K562 (cell line): ENCODE measurements at regions not wholly inside any gene's neighbourhood (a gene's known extent, or its start where the extent isn't known, plus 50 kb on each side); places are given as distances from the start of the nearest gene placed in this dataset.

Experiments
- ATAC-seq: fragments of 200-7000 bp; cut with Tn5 transposase; 3 replicates; pipeline ENCODE4 v1.9.1; 2020; ENCODE audit warnings: moderate library complexity
- BruUV-seq: library from RNA; stranded (reverse); fragments of 400-500 nt; replicated peaks from 2 replicates; lab custom pipeline; 2021; lab: Mats Ljungman, UMichigan
- CTCF ChIA-PET: fragments of 300-600 bp; formaldehyde crosslinking; extraction: SDS; loops from one replicate; lab custom pipeline; 2021; ENCODE audit warnings: low intra/inter-chr PET ratio; lab: Yijun Ruan, JAX
- POLR2A ChIA-PET: fragments of 300-600, 350-650 bp; sonication (Branson Sonifier 250); formaldehyde crosslinking; extraction: SDS; loops from one replicate; lab custom pipeline; 2021; ENCODE audit warnings: antibody characterized with exemption, inconsistent platforms; lab: Yijun Ruan, JAX
- DNase-seq, 4 experiments: peaks; one replicate each; pipeline versions ENCODE4 v3.0.0 to v3.0.0-alpha.2; 2011 to 2018; ENCODE audit warnings: low spot score in 3 of 4, mixed read lengths in 3 of 4; ENCODE audit errors: extremely low read depth in 1 of 4
- FAIRE-seq: peaks from 2 replicates; lab custom pipeline; 2011; peaks lifted over from hg19 to GRCh38; lab: Jason Lieb, UNC
- H2AFZ ChIP-seq: 2 replicates; pipeline ENCODE4 v1.6.0; 2011; ENCODE audit warnings: low read depth, low read length, control low read depth, inconsistent platforms
- H3K27ac ChIP-seq: fragments of 200-600 bp; 3 replicates; pipeline ENCODE4 v1.8.0; 2011; ENCODE audit warnings: low read depth, mild to moderate bottlenecking, control low read depth, inconsistent platforms, low read length, moderate library complexity, mixed read lengths; ENCODE audit errors: extremely low read depth
- H3K27me3 ChIP-seq, 2 experiments: fragments of 300-600 bp in 1 of 2; 2 replicates in 1 of 2; 3 replicates in 1 of 2; pipeline versions ENCODE4 v1.6.0 to v1.8.0; 2011; ENCODE audit warnings: inconsistent platforms in 2 of 2, low read length in 2 of 2, mild to moderate bottlenecking in 1 of 2, mixed read lengths in 1 of 2, moderate library complexity in 1 of 2; ENCODE audit not compliant: control insufficient read depth in 2 of 2, insufficient read depth in 2 of 2
- H3K36me3 ChIP-seq: fragments of 300-600 bp; 3 replicates; pipeline ENCODE4 v1.8.0; 2011; ENCODE audit warnings: mild to moderate bottlenecking, low read length, inconsistent platforms; ENCODE audit not compliant: control insufficient read depth, insufficient read depth
- H3K4me1 ChIP-seq, 2 experiments: fragments of 200-600 bp in 1 of 2; replicated peaks in 1 of 2; 2 replicates in 1 of 2; 3 replicates in 1 of 2; pipeline versions ENCODE4 v1.5.1 to v1.8.0; 2011; ENCODE audit warnings: inconsistent platforms in 2 of 2, low read length in 2 of 2, mild to moderate bottlenecking in 1 of 2, mixed read lengths in 1 of 2, moderate library complexity in 1 of 2; ENCODE audit not compliant: control insufficient read depth in 2 of 2, insufficient read depth in 2 of 2
- H3K4me2 ChIP-seq: 2 replicates; pipeline ENCODE4 v1.6.1; 2011; ENCODE audit warnings: low read length, control low read depth, inconsistent platforms, mixed read lengths; ENCODE audit not compliant: insufficient read depth
- H3K4me3 ChIP-seq: fragments of 200-600 bp; sonication (generic), shearing (Covaris generic); 2 replicates; pipeline ENCODE4 v1.5.1; 2016; ENCODE audit warnings: control low read depth, inconsistent platforms
- H3K79me2 ChIP-seq: fragments of 200-600 bp; 3 replicates; pipeline ENCODE4 v1.8.0; 2011; ENCODE audit warnings: low read length, inconsistent platforms; ENCODE audit not compliant: control insufficient read depth, insufficient read depth
- H3K9ac ChIP-seq, 2 experiments: 2 replicates each; pipeline versions ENCODE4 v1.6.0 to v1.6.1; 2011; ENCODE audit warnings: low read depth in 2 of 2, low read length in 2 of 2, control low read depth in 1 of 2, inconsistent platforms in 1 of 2, mild to moderate bottlenecking in 1 of 2, mixed read lengths in 1 of 2; ENCODE audit not compliant: insufficient read depth in 1 of 2
- H3K9me1 ChIP-seq: one replicate; pipeline ENCODE4 v1.6.0; 2011; ENCODE audit warnings: inconsistent platforms, mild to moderate bottlenecking, low read length, moderate library complexity; ENCODE audit not compliant: control insufficient read depth, insufficient read depth
- H3K9me3 ChIP-seq: replicated peaks from 2 replicates; pipeline ENCODE4 v1.5.1; 2011; ENCODE audit warnings: low read depth, low read length, inconsistent platforms; ENCODE audit not compliant: control insufficient read depth, insufficient read depth
- H4K20me1 ChIP-seq: replicated peaks from 2 replicates; pipeline ENCODE4 v1.6.1; 2011; ENCODE audit warnings: low read length, inconsistent platforms, mixed read lengths; ENCODE audit not compliant: control insufficient read depth, insufficient read depth
- AFF4 ChIP-seq: sonication (generic); formaldehyde crosslinking; IDR thresholded peaks from 2 replicates; pipeline ENCODE4 v1.8.0; 2023; ENCODE audit warnings: mild to moderate bottlenecking, missing genetic modification reagents
- ARID3A ChIP-seq: IDR thresholded peaks from 2 replicates; pipeline ENCODE4 v1.6.1; 2012; ENCODE audit warnings: low read depth, low read length, improper control_type of control experiment, borderline replicate concordance
- BRCA1 ChIP-seq, 2 experiments: fragments of 450-650 bp in 1 of 2; sonication (generic) in 1 of 2; formaldehyde crosslinking in 1 of 2; IDR thresholded peaks; 2 replicates each; pipeline versions ENCODE4 v1.5.0 to v1.6.1; 2017 to 2020; ENCODE audit warnings: mild to moderate bottlenecking in 1 of 2, missing genetic modification reagents in 1 of 2
- CEBPZ ChIP-seq: fragments of 150-350 bp; IDR thresholded peaks from 2 replicates; pipeline ENCODE4 v1.6.1; 2014; ENCODE audit warnings: low read depth, mild to moderate bottlenecking, low read length, borderline replicate concordance
- CSDE1 ChIP-seq, 2 experiments: fragments of 450-650 bp; IDR thresholded peaks; 2 replicates each; pipeline ENCODE4 v1.6.1; 2016; ENCODE audit warnings: mild to moderate bottlenecking in 1 of 2
- FOXM1 ChIP-seq, 2 experiments: fragments of 450-650 bp in 1 of 2; sonication (generic) in 1 of 2; formaldehyde crosslinking in 1 of 2; IDR thresholded peaks; 2 replicates each; pipeline versions ENCODE4 v1.6.1 to v1.9.0; 2017 to 2022; ENCODE audit warnings: low read depth in 2 of 2, mild to moderate bottlenecking in 2 of 2, missing genetic modification reagents in 1 of 2, moderate library complexity in 1 of 2
- GABPB1 ChIP-seq: sonication (generic); formaldehyde crosslinking; IDR thresholded peaks from 2 replicates; pipeline ENCODE4 v1.8.0; 2022; ENCODE audit warnings: mild to moderate bottlenecking, missing genetic modification reagents
- MCM2 ChIP-seq: fragments of 450-650 bp; IDR thresholded peaks from 2 replicates; pipeline ENCODE4 v1.6.1; 2017; ENCODE audit warnings: low read depth, mild to moderate bottlenecking
- MTA1 ChIP-seq: fragments of 450-650 bp; IDR thresholded peaks from 2 replicates; pipeline ENCODE4 v1.6.1; 2017; ENCODE audit warnings: borderline replicate concordance
- PHB2 ChIP-seq: fragments of 450-650 bp; IDR thresholded peaks from 2 replicates; pipeline ENCODE4 v1.6.1; 2017; ENCODE audit warnings: low read depth
- PTRF ChIP-seq: fragments of 450-650 bp; IDR thresholded peaks from 2 replicates; pipeline ENCODE4 v1.6.1; 2016; ENCODE audit warnings: mild to moderate bottlenecking, missing genetic modification characterization, missing compliant biosample characterization
- RBFOX2 ChIP-seq: fragments of 200-400 bp; formaldehyde crosslinking; IDR thresholded peaks from 2 replicates; pipeline ENCODE4 v1.6.1; 2017; ENCODE audit warnings: low read depth, mild to moderate bottlenecking, low read length, moderate library complexity
- ZBED1 ChIP-seq: IDR thresholded peaks from 2 replicates; pipeline ENCODE4 v1.6.1; 2014
- WGBS: fragments of 100-300 bp; shearing (Covaris generic); methylation state at CpG from one replicate; pipeline ENCODE4 v1.1.6; 2016; ENCODE audit warnings: low coverage, mixed read lengths; ENCODE audit not compliant: insufficient coverage; ENCODE audit errors: missing lambda C conversion rate; 5-methylcytosine and 5-hydroxymethylcytosine counted together
- in situ Hi-C: fragments of 300-500 bp; cut with MboI; formaldehyde crosslinking; loops from 4 replicates; pipeline ENCODE4 v1.15.0; 2018; ENCODE audit warnings: inconsistent platforms, mixed read lengths
- intact Hi-C: fragments of 100-400 bp; cut with micrococcal nuclease; formaldehyde crosslinking; loops from 2 replicates; pipeline ENCODE4 v1.14.2; 2022

- H3K9ac ChIP-seq, result no peak overlapping the region
- no peaks in the 10 kb centered on the region for H3K9me1 ChIP-seq
- ATAC-seq, result no peak
- no peaks in the 10 kb centered on the region for H3K9me3 ChIP-seq
- no TSS peak for BruUV-seq
- no peaks in the 10 kb centered on the region for H3K79me2 ChIP-seq
- ChIA-PET POLR2A (interaction anchor here (0.6 kb wide), 1 partner anchor 871 kb away, joined by 3 read pairs; no protein-coding TSS in a partner anchor), CTCF (no interaction called here)
- H3K4me1 ChIP-seq, result no peaks in the 10 kb centered on the region
- FAIRE-seq, result no peak
- no peak overlapping the region for H2AFZ ChIP-seq
- no peak overlapping the region for H3K27ac ChIP-seq
- H3K4me3 ChIP-seq, result no peak overlapping the region
- in situ Hi-C loops (no loop called here), intact Hi-C loops (no loop called here)
- no peak for DNase-seq
- H3K36me3 ChIP-seq, result no peaks in the 10 kb centered on the region
- H3K4me2 ChIP-seq, result no peak overlapping the region
- WGBS, result 2% methylated on average over 14 of the region's 14 CpGs
- H4K20me1 ChIP-seq, result no peaks in the 10 kb centered on the region
- H3K27me3 ChIP-seq, result peaks cover 2 to 26% of the 10 kb centered on the region in 2 experiments; a peak in 2 of 5 replicates
- TF ChIP-seq BRCA1 (IDR thresholded peaks at IDR 0.05), result no peak
- TF ChIP-seq BRCA1 (CRISPR knock-in tag; IDR thresholded peaks at IDR 0.05), result no peak
- TF ChIP-seq RBFOX2, result no peak
- no peak for TF ChIP-seq GABPB1 (CRISPR knock-in tag)
- TF ChIP-seq MCM2, result no peak
- TF ChIP-seq PTRF (tag), result no peak
- no peak for TF ChIP-seq ARID3A
- TF ChIP-seq AFF4 (CRISPR knock-in tag), result no peak
- no peak for TF ChIP-seq CEBPZ
- TF ChIP-seq ZBED1, result no peak
- no peak for TF ChIP-seq PHB2
- TF ChIP-seq MTA1, result no peak
- no peak for TF ChIP-seq FOXM1 (IDR thresholded peaks at IDR 0.05; ENCODE audit: low read depth)
- no peak for TF ChIP-seq FOXM1 (CRISPR knock-in tag; IDR thresholded peaks at IDR 0.05; ENCODE audit: low read depth)
- no peak for TF ChIP-seq CSDE1 (IDR thresholded peaks at IDR 0.05)
Observed at GRCh38 chr4:8735236-8736089, 136.2 kb downstream of the HMX1 start.
